D721Med (cell line): ENCODE measurements at regions not wholly inside any gene's neighbourhood (a gene's known extent, or its start where the extent isn't known, plus 50 kb on each side); places are given as distances from the start of the nearest gene placed in this dataset.
A peak's percentile ranks its signal among the peaks of the same experiment; 100 is the strongest.

Experiments used
- DNase-seq: peaks from one replicate; pipeline ENCODE4 v3.0.0; 2011; ENCODE audit warnings: low spot score; ENCODE audit not compliant: insufficient read length
- FAIRE-seq: peaks from 2 replicates; lab custom pipeline; 2011; peaks lifted over from hg19 to GRCh38; lab: Jason Lieb, UNC
- CTCF ChIP-seq: IDR thresholded peaks from 2 replicates; pipeline ENCODE4 v1.5.1; 2012; ENCODE audit warnings: mild to moderate bottlenecking, control low read depth; ENCODE audit not compliant: insufficient read depth; ENCODE audit errors: missing control alignments

DNA sequence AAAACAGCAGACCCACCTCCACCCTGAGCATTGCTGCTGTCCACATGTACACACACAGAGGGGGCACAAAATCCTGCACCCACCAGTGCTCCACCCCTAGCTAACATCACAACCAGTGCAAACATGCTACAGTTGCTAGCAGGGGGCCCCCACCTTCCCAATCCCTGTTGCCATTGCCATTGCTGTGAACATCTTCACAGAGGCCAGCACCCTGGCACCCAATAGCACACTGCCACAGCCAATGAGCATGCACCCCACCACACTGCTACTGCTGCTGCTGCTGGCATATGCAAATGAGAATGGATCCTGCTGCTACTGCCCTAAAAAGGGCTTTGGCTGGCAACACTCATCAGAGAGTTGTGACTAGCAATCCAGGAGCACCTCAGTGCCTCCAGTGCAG, 1061.9 kb downstream of the ARAP2 start:
- FAIRE-seq: no peak

GRCh38 chr4:35189988-35190613, 1054.2 kb downstream of the ARAP2 start:
- no peak for TF ChIP-seq CTCF
- FAIRE-seq (peak; percentile 11), DNase-seq (no peak)

More for the DNA sequence above, 1061.9 kb downstream of the ARAP2 start:
- TF ChIP-seq CTCF: no peak
- no peak for DNase-seq

DNA sequence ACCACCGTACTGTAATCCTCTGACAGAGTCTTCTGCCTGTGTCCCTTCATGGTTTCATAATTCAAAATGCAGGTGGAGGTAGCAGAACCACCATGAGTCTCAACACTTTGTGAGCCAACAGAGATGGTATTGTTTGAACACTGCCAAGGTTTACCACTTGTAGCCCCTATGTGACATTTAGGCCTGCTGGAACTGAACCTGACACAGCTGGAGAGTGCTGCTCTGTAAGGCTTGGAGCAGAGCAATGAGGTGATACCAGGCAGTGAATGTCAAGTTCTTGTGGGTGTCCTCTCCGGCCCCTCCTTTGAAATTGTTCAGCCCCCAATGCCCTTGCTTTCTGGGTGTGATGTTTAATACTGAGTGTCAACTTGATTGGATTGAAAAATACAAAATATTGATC, 1042.9 kb downstream of the ARAP2 start:
- no peak for TF ChIP-seq CTCF
- FAIRE-seq (no peak), DNase-seq (no peak)

DNA sequence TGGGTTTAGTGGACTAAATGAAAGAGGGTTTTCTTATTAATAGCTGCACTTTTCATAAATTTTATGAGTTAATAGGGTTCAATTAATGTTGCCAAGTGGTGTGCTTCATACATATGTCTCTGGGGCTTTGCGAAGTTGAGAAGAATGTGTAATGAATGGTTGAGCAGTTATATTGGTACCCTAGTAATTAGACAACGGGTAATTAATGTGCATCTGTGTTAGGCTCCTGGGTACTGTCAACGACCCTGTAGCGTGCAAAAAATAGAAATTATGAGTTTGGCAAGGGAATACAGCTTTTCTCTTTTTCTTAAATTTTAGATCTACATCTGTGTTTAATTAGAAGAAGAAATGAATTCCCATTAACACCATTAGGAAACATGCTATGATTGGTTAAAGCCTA, 1027.7 kb downstream of the ARAP2 start:
- no peak for FAIRE-seq
- DNase-seq: no peak

DNA sequence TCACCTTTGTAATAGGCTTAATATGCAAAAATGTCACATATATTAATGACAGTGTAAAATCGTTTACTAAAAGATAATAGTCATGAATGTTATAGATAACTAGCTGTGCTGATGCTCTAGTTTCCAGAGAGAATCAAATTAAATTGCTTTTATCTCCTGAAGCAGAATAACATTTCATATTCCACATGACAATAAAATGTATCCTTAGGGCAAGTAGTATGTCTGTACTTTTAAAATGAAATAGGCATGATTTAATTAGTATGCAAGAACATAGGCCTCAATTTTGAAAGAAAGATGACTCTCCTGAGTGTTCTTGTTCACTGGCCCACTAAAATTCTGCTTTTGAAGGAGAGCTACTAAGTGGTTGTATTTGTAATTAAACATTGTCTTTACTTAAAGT, 1027.0 kb downstream of the ARAP2 start:
- DNase-seq: no peak
- peak; percentile 11 for FAIRE-seq
- TF ChIP-seq CTCF: no peak

More for the DNA sequence above, 1027.7 kb downstream of the ARAP2 start:
- TF ChIP-seq CTCF: no peak

GRCh38 chr4:35228313-35228712, 1016.0 kb downstream of the ARAP2 start:
- TF ChIP-seq CTCF: no peak
- FAIRE-seq (no peak), DNase-seq (no peak)

- FAIRE-seq (no peak), DNase-seq (no peak)
- no peak for TF ChIP-seq CTCF
Measured at GRCh38 chr4:35229021-35229420, 1015.3 kb downstream of the ARAP2 start.
